Left hindlimb (tissue), 1 donor: ENCODE measurements at regions not wholly inside any gene's neighbourhood (a gene's known extent, or its start where the extent isn't known, plus 50 kb on each side); places are given as distances from the start of the nearest gene placed in this dataset.
"Not testable (repeated sequence)": the region's sequence is repeated elsewhere in the genome, so short reads cannot be mapped to it uniquely, and the experiment has no call there.

Source experiments
- DNase-seq: peaks from one replicate; pipeline ENCODE4 v3.0.0-alpha.2; 2018

DNA sequence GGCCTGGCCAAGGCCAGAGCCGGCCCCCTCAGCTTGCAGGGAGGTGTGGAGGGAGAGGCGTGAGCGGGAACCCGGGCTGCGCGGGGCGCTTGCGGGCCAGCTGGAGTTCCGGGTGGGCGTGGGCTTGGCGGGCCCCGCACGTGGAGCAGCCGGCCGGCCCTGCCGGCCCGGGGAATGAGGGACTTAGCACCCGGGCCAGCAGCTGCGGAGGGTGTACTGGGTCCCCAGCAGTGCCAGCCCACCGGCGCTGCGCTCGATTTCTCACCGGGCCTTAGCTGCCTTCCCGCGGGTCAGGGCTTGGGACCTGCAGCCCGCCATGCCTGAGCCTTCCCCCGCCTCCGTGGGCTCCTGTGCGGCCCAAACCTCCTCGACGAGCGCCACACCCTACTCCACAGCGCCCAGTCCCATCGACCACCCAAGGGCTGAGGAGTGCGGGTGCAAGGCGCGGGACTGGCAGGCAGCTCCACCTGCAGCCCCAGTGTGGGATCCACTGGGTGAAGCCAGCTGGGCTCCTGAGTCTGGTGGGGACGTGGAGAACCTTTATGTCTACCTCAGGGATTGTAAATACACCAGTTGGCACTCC lies 1800.2 kb downstream of the MRPL39 start:
- not testable (repeated sequence) for DNase-seq

GRCh38 chr21:23804866-23805265 lies 1802.4 kb downstream of the MRPL39 start:
- DNase-seq = no peak

DNA sequence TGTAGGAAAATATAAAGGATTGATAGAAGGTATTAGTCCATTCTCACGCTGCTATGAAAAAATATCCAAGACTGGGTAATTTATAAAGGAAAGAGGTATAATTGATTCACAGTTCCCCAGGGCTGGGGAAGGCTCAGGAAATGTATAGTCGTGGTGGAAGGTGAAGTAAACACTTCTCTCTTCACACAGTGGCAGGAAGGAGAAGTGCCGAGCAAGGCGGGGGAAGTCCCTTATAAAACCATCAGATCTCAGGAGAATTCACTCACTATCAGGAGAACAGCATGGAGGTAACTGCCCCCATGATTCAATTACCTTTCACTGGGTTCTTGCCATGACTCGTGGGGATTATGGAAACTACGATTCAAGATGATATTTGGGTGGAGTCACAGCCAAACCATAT lies 1806.0 kb downstream of the MRPL39 start:
- no peak for DNase-seq

- no peak for DNase-seq
Measured at GRCh38 chr21:23799376-23799775, 1807.9 kb downstream of the MRPL39 start.

DNA sequence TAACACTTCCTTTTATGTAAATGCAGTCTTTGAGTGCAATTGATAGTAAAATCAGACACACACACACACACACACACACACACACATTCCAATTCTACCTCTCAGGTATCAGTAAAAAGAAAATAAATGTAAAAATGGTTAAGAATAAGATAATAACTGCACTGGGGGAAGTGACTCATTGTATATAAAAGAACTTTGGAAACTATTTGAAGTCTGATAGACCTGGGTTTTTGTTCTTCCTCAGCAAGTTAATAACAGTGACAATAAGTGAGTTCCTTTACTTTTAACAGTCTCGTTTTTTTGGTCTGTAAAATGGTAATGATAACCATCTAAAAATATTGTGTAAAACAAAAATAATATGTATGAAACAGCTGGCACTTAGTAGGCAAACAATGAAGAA lies 1815.0 kb downstream of the MRPL39 start:
- no peak for DNase-seq

- DNase-seq = no peak
Measured at GRCh38 chr21:23789864-23790263, 1817.4 kb downstream of the MRPL39 start.

DNA sequence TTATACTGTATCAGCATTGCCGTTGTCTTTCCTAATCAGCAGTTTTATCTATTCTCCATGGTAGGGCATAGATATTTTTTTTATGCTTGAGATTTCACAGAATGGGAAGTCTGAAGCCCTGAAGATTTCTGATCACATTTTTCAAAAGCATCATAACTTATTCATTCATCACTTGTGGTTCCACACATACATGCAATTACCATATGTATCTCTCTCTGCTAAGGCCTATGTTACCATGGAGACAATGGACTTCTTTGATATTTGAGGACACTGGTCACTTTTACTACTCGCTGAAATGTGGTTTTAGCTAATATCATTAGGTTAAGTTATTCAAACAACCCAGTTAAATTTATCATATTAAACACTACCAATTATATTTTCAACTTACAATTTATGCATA lies 1827.0 kb downstream of the MRPL39 start:
- no peak for DNase-seq

DNA sequence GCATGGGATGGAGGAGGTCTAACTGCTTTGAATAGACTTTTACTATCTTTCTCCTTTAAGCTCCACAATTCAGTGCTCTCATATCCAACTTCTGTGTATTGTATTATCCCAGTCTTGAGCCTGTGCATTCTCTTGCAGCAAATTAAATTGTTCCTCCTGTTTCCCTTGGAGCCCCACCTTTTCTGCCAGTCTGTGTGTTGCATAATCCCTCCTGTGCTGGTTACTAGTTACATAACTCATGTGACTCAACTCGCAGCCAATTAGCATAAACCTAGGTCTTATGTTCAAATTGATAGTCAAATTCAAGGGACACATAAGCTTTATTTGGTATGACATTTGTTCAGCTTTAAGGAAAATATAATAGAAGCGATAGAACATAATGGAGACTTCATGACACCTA lies 1863.5 kb downstream of the MRPL39 start:
- no peak for DNase-seq

GRCh38 chr21:23740463-23740862 lies 1866.8 kb downstream of the MRPL39 start:
- DNase-seq = no peak

DNA sequence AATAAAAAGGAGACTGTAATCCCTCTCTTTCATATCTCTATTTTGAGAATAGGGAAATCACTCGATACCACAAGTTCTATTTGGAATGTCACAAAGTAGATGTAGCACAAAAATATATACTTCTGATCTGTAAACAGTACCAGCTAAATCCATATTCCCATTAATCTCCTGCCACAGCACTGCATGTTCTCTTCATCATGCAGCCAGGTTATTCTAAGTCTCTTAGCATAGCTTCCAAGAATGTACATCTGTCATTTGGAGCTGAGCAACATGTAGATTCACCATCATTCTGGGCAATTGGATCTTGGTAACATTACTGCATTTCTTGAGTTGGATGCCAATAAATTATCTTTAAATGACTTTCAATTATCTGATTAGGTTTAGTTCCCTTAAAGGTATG lies 1874.5 kb downstream of the MRPL39 start:
- DNase-seq = no peak

GRCh38 chr21:23729331-23729730 lies 1878.0 kb downstream of the MRPL39 start:
- no peak for DNase-seq

DNA sequence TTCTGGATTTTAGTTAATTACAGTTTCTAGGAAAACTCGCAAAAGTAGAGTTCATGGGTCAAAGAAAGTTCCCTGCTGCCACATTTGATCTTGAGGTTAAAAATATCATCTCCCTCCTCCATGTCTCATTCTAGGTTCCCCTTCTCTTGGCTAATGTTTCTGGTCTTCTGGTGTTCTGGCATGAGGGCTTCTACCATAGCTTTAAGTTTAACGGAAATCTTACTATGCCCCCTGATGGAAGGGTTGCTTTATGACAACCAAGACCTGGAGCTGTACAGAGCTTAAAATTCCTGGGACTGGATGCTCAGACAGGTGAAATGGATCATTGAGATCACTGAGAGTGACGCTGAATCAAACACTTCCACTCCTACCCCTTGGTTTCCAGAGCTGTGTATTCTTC lies 1881.7 kb downstream of the MRPL39 start:
- DNase-seq = no peak

DNA sequence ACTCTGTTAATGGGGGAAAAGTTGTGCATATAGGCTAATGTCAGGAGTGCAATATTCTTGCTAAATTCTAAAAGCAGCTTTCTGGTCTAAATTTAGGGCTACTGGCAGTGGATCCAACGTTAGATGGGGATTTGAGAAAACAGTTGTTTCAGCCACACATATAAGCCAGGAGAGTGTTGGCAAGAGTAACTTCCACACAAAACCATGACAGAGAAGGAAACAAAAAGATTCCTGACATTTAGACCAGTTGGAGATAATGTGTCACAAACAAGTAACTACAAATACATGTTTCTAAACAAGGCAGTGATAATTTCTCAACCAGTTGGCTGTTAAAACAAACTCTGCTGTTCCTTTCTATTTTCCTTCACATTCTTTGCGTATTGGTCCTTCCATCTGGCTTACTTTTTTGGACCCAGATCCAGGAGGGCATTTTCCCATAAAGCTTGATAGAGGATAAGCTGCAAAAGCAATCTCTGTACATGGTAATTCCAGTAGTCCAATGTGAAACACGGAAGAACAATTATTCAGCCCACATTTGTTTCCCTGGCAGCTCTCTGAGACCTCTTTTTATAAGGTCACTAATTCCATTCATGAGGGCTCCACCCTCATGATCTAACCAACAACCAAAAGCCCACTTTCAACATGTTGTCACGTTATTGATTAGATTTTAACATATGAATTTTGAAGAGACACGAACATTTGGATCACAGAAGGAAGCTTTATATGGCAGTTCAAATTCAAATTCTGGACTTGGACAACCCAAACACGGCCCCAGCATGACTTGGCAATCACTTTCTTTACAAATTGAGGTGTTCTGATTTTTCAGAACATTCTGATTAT lies 1888.6 kb downstream of the MRPL39 start:
- DNase-seq = no peak

DNA sequence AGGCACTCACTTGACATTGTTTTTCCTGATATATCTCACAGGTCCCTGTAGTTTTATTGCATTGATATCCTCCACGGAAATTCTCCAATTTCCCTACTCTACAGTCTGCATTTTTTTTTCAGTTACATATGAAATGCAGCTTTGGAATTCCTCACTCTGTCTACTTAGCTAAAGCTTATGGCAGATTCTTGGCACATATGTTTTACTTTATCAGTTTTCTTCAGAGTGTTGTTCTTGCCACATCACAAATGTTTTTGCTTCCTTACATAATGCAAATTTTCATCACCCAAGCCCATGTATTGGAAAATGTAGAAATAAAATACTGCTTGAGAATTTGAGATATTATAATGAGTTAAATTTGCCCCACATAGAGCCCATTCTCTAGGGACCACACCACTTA lies 1895.1 kb downstream of the MRPL39 start:
- no peak for DNase-seq

GRCh38 chr21:23706431-23706830 lies 1900.8 kb downstream of the MRPL39 start:
- DNase-seq = no peak

DNA sequence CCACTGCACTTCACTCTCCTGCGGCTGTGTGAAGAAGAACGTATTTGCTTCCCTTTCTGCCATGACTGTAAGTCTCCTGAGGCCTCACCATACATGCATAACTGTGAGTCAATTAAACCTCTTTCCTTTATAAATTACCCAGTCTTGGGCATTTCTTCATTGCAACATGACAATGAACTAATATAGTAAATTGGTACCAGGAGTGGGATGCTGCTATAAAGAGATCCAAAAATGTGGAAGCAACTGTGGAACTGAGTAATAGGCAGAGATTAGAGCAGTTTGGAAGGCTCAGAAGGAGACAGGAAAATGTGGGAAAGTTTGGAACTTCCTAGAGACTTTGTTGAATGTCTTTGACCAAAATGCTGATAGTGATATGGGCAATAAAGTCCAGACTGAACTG lies 1907.9 kb downstream of the MRPL39 start:
- no peak for DNase-seq

- no peak for DNase-seq
Measured at GRCh38 chr21:23698619-23699018, 1908.7 kb downstream of the MRPL39 start.

DNA sequence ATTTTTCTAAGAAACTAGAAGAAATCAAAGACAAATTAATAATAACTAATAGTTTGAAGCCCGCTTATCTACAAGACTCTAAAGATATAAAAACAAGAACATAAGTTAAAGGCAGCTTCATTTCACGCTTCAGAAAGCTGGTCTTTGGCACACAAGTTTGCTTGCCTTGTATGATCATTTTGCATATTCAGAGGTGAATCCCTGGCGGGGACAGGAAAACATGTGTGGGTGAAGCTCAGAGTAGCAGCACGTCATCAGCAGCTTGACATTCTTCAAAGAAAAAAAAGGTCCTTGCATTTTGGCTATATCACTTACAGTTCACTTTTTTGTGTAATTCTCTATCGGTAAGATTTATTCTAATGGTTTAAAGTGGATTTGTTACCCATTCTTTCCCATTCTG lies 1911.8 kb downstream of the MRPL39 start:
- no peak for DNase-seq

- DNase-seq = no peak
Measured at GRCh38 chr21:23694390-23694789, 1912.9 kb downstream of the MRPL39 start.

- no peak for DNase-seq
Measured at GRCh38 chr21:23690316-23690715, 1917.0 kb downstream of the MRPL39 start.

GRCh38 chr21:23686737-23687523 lies 1920.4 kb downstream of the MRPL39 start:
- no peak for DNase-seq

DNA sequence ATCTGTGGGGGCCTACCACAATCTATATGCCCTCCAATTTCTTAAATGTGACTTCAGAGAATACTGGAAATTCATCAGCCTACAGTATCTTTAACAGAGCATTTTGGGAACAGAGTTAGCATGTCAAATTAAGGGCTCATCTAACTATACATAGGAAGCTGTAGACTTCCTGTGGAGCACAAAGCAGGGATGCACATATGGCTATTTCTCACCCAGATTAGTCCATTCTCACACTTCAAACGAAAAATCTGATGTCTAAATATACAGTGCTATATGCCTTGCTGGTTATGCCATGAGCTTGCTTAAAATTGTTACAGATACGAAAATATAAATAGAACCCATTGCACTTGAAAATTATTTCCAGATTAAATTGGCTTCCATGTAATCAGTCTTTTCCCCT lies 1922.8 kb downstream of the MRPL39 start:
- DNase-seq = no peak

GRCh38 chr21:23664193-23664694 lies 1943.0 kb downstream of the MRPL39 start:
- DNase-seq = no peak

- no peak for DNase-seq
Measured at GRCh38 chr21:23660560-23660959, 1946.7 kb downstream of the MRPL39 start.
